Adrenal gland (tissue), 9 donors: ENCODE measurements at regions not wholly inside any gene's neighbourhood (a gene's known extent, or its start where the extent isn't known, plus 50 kb on each side); places are given as distances from the start of the nearest gene placed in this dataset.

Experiments used
- DNase-seq, 7 donors: peaks; one replicate each; pipeline ENCODE4 v3.0.0-alpha.2; 2019 to 2020
- H3K27ac ChIP-seq, 5 donors: fragments of 200-600 bp; sonication (generic) in 4 of 5; 1 replicate in 3 of 5; 2 replicates in 2 of 5; pipeline versions ENCODE4 v1.5.1 to v1.8.0; 2016 to 2020; ENCODE audit warnings: mild to moderate bottlenecking in 1 of 5
- H3K27me3 ChIP-seq: fragments of 200-600 bp; 2 replicates; pipeline ENCODE4 v1.8.0; 2021
- H3K36me3 ChIP-seq, 2 donors: fragments of 200-600 bp; replicated peaks in 1 of 2; 1 replicate in 1 of 2; 2 replicates in 1 of 2; pipeline versions ENCODE4 v1.5.1 to v1.8.0; 2018 to 2022
- H3K4me1 ChIP-seq, 2 donors: fragments of 200-600 bp; replicated peaks in 1 of 2; 1 replicate in 1 of 2; 2 replicates in 1 of 2; pipeline versions ENCODE4 v1.5.1 to v1.8.0; 2018 to 2021
- H3K4me3 ChIP-seq, 4 donors: fragments of 200-600 bp; sonication (generic) in 3 of 4; one replicate each; pipeline ENCODE4 v1.5.1; 2016 to 2018
- H3K9me3 ChIP-seq, 3 donors: fragments of 200-600 bp; sonication (generic) in 1 of 3; replicated peaks in 1 of 3; 1 replicate in 2 of 3; 2 replicates in 1 of 3; pipeline versions ENCODE4 v1.5.1 to v1.8.0; 2016 to 2021
- CTCF ChIP-seq, 6 experiments: fragments of 450-650 bp in 4 of 6; fragments of 200-600 bp in 2 of 6; sonication (generic) in 1 of 6; IDR thresholded peaks; 1 replicate in 5 of 6; 2 replicates in 1 of 6; pipeline versions ENCODE4 v1.5.1 to v1.8.0; 2016 to 2021; ENCODE audit warnings: antibody characterized with exemption in 6 of 6, mild to moderate bottlenecking in 2 of 6, moderate library complexity in 1 of 6
- POLR2A ChIP-seq, 2 donors: fragments of 450-650 bp; IDR thresholded peaks; one replicate each; pipeline ENCODE4 v1.6.1; 2017; ENCODE audit warnings: antibody characterized with exemption in 2 of 2, mild to moderate bottlenecking in 2 of 2, moderate library complexity in 1 of 2
- WGBS, 4 donors: extraction: QIAGEN DNeasy Blood & Tissue Kit in 2 of 4; methylation state at CpG; one replicate each; pipeline versions ENCODE4 v1.1.5 to v1.1.7; 2013 to 2017; 5-methylcytosine and 5-hydroxymethylcytosine counted together
- intact Hi-C, 2 donors: fragments of 100-400 bp; cut with DNase I; formaldehyde crosslinking; loops; one replicate each; pipeline versions ENCODE4 v1.14.1 to v1.15.0; 2022 to 2023
- donor health status: healthy with polysubstance abuse.
- donor health status: Bipolar disorder and iron deficiency.
- donor health status: DM: yes; HTN: yes; CAD: no.
- donor health status: DM: no; HTN: no; CAD: no.
- donor health status: DM: no; HTN: no; CAD: no.

- WGBS, 4 donors: 65 to 77% (median 70%) methylated on average over 3 of the region's 3 CpGs
- intact Hi-C loops: no loop called here
- TF ChIP-seq CTCF (IDR thresholded peaks at IDR 0.05) (no peak), POLR2A (IDR thresholded peaks at IDR 0.05) (no peak)
Observed at GRCh38 chr2:183487326-183487725, 363.1 kb downstream of the NUP35 start.

DNA sequence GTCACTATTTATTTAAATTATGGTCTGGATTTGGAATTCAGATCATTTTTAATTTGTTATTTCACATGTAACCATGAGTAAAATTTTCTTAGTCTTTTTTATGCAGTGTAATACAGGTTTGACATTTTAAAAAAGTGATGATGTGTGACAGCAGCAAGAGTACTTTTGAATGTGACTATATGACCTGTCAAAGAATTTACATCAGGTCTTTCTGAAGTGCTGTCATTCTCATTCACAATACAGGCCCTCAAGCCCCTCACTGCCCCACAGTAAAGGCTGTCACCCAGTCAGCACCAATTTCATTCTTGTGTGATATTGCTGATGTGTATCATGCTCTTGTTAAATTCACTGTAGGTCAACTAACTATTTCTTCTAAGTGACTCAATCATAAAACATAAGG lies 364.2 kb downstream of the NUP35 start:
- no peak for DNase-seq
- H3K27me3 ChIP-seq: no peaks in the 10 kb centered on the region
- H3K9me3 ChIP-seq: no peaks in the 10 kb centered on the region
- intact Hi-C loops: no loop called here
- H3K27ac ChIP-seq: no peak overlapping the region
- H3K36me3 ChIP-seq: no peaks in the 10 kb centered on the region
- no peak overlapping the region for H3K4me3 ChIP-seq
- TF ChIP-seq POLR2A (IDR thresholded peaks at IDR 0.05): no peak
- no peak for TF ChIP-seq CTCF (IDR thresholded peaks at IDR 0.05)
- no peaks in the 10 kb centered on the region for H3K4me1 ChIP-seq

More at GRCh38 chr2:183487326-183487725, 363.1 kb downstream of the NUP35 start:
- H3K27me3 ChIP-seq: no peaks in the 10 kb centered on the region
- no peak overlapping the region for H3K4me3 ChIP-seq
- no peak overlapping the region for H3K27ac ChIP-seq
- no peaks in the 10 kb centered on the region for H3K9me3 ChIP-seq
- no peaks in the 10 kb centered on the region for H3K36me3 ChIP-seq
- no peaks in the 10 kb centered on the region for H3K4me1 ChIP-seq
- no peak for DNase-seq

- H3K9me3 ChIP-seq: no peaks in the 10 kb centered on the region
- no peaks in the 10 kb centered on the region for H3K4me1 ChIP-seq
- DNase-seq: no peak
- H3K4me3 ChIP-seq: no peak overlapping the region
- H3K27me3 ChIP-seq: no peaks in the 10 kb centered on the region
- no peaks in the 10 kb centered on the region for H3K36me3 ChIP-seq
- no peak overlapping the region for H3K27ac ChIP-seq
- intact Hi-C loops: no loop called here
- 54 to 62% (median 61%) methylated on average over 3 of the region's 3 CpGs for WGBS, 4 donors
- TF ChIP-seq POLR2A (IDR thresholded peaks at IDR 0.05) (no peak), CTCF (IDR thresholded peaks at IDR 0.05) (no peak)
Observed at GRCh38 chr2:183490489-183490888, 366.2 kb downstream of the NUP35 start.

DNA sequence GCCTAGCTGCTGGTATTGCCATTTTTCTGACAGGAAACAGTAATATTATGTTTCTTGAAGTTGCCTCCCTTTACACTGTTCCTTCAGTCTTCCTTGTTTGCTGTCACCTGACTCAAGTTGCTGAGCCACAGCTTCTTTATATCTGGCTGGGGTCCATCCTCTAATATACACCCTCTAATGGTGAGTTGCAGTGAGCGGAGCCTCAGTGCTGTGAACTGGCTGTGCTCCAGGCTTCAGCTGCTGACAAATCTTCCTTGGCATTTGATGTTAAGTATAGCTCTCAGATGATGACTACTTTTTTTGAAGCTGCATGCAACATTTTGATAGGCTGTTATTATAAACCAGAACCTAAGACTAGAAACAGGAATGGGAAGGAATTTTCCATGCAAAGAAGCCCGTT lies 366.7 kb downstream of the NUP35 start:
- Histone ChIP-seq H3K36me3 (no peaks in the 10 kb centered on the region), H3K9me3 (no peaks in the 10 kb centered on the region), H3K4me1 (no peaks in the 10 kb centered on the region), H3K27me3 (no peaks in the 10 kb centered on the region), H3K4me3 (no peak overlapping the region), H3K27ac (no peak overlapping the region)
- WGBS, 4 donors: 39 to 60% (median 48%) methylated on average over 2 of the region's 2 CpGs
- intact Hi-C loops: no loop called here
- peak in 1 of 7 donors; percentile 17 for DNase-seq
- TF ChIP-seq POLR2A (IDR thresholded peaks at IDR 0.05) (no peak), CTCF (IDR thresholded peaks at IDR 0.05) (no peak)
